ENCODE measurements at regions not wholly inside any gene's neighbourhood (a gene's known extent, or its start where the extent isn't known, plus 50 kb on each side); places are given as distances from the start of the nearest gene placed in this dataset.

DNA sequence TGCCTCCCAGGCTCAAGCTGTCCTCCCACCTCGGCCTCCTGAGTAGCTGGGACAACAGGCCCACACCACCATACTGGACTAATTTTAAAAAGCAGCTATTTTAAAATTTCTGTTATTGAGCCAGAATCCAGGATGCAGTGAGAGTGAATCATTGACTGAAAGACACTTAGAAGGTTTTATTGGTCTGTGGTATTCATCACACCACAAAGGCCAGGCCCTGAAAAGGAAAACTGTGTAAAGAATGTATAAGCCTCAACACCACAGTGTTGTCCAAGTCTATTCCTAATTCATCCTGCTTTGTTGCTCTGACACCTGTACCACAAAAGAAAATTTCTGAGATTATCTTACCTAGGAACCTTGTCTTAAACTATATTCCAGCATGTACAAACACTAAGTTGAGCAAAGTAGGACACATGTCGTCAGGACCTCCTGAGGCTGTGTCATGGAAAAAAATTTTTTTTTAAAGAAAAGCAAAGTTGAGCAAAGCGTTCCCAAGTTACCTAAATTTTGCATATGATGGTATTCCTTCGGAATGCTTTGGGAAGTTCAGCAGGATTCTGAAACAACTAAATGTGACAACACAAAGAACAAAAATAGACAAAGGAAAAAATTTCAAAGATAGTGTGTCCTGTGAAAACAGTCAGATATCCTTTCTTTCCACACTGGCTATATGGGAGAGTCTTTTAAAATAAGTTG is 129.6 kb upstream of the MKLN1 start:
- H3K36me3 ChIP-seq (ENCODE audit: control insufficient read depth in 2 of 2, extremely low read depth in 1 of 2, insufficient read depth in 2 of 2, low read length in 2 of 2), result no peaks in the 10 kb centered on the region

DNA sequence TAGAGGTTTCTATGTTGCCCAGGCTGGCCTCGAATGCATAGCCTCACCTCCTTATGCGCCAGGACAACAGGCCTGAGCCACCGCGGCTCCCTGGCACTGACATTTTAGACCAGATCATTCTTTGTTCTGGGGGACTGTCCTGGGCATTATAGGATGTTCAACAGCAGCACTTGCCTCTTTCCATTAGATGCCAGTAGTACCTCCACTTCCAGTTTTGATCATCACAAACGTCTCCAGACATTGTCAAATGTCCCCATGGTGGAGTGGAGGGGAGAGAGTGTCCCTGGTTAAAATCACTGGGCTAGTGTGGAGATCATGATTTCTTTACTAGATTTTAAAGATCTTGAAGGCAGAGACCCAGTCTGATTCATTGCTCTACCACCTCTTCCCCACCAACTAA is 125.2 kb upstream of the MKLN1 start:
- CTCF ChIA-PET, result no interaction called here
- BruUV-seq (replicated peaks), result no TSS peak

More for the DNA sequence above, 129.6 kb upstream of the MKLN1 start:
- CTCF ChIA-PET, result no interaction called here
- FAIRE-seq, result no peak
- H3K4me3 ChIP-seq (replicated peaks in 1 of 3; ENCODE audit: insufficient read depth in 1 of 3, low read depth in 1 of 3, low read length in 3 of 3), result no peak overlapping the region
- no peaks in the 10 kb centered on the region for H3K9me1 ChIP-seq (replicated peaks; ENCODE audit: control insufficient read depth, extremely low read depth, insufficient read depth, low read length)
- no peak for TF ChIP-seq POLR2AphosphoS5 (IDR thresholded peaks at IDR 0.05; ENCODE audit: insufficient read depth, low read depth, low read length)
- POLR2A ChIA-PET, result no interaction called here
- H4K20me1 ChIP-seq (replicated peaks; ENCODE audit: control insufficient read depth, extremely low read depth, insufficient read depth, low read length), result no peaks in the 10 kb centered on the region
- intact Hi-C loops (cut with micrococcal nuclease), result no loop called here
- H3K9me3 ChIP-seq (replicated peaks; ENCODE audit: control insufficient read depth, insufficient read depth, low read length), result no peaks in the 10 kb centered on the region
- no peak overlapping the region for H3K4me2 ChIP-seq (ENCODE audit: insufficient read depth, low read length)
- dilution Hi-C loops (cut with MboI; ENCODE audit: extremely low pct_ligation_motif_present, low sequenced_read_pairs), result no loop called here
- no peak overlapping the region for H2AFZ ChIP-seq (ENCODE audit: low read depth, low read length)
- no peaks in the 10 kb centered on the region for H3K79me2 ChIP-seq (ENCODE audit: control insufficient read depth, insufficient read depth, low read length)
- DNase-seq (ENCODE audit: low read depth, low spot score), result no peak
- no peak overlapping the region for H3K27ac ChIP-seq (ENCODE audit: insufficient read depth, low read depth, low read length)
- no TSS peak for BruUV-seq (replicated peaks)
- H3K4me1 ChIP-seq (ENCODE audit: control insufficient read depth, extremely low read depth, insufficient read depth, low read length), result no peaks in the 10 kb centered on the region
- peaks cover 0 to 3% of the 10 kb centered on the region in 2 experiments for H3K27me3 ChIP-seq (ENCODE audit: control insufficient read depth in 2 of 2, insufficient read depth in 2 of 2, low read length in 2 of 2)
- H3K9ac ChIP-seq (replicated peaks; ENCODE audit: extremely low read depth, insufficient read depth, low read length), result no peak overlapping the region

More for the DNA sequence above, 125.2 kb upstream of the MKLN1 start:
- no peak overlapping the region for H3K9ac ChIP-seq (replicated peaks; ENCODE audit: extremely low read depth, insufficient read depth, low read length)
- H3K27me3 ChIP-seq (ENCODE audit: control insufficient read depth in 2 of 2, insufficient read depth in 2 of 2, low read length in 2 of 2), result no peaks in the 10 kb centered on the region
- no peak for DNase-seq (ENCODE audit: low read depth, low spot score)
- H3K9me1 ChIP-seq (replicated peaks; ENCODE audit: control insufficient read depth, extremely low read depth, insufficient read depth, low read length), result no peaks in the 10 kb centered on the region
- POLR2A ChIA-PET, result no interaction called here
- no peak overlapping the region for H3K27ac ChIP-seq (ENCODE audit: insufficient read depth, low read depth, low read length)
- TF ChIP-seq FOS (IDR thresholded peaks at IDR 0.05; ENCODE audit: borderline replicate concordance, insufficient read depth, low read length), result no peak
- TF ChIP-seq, protein P1, sequence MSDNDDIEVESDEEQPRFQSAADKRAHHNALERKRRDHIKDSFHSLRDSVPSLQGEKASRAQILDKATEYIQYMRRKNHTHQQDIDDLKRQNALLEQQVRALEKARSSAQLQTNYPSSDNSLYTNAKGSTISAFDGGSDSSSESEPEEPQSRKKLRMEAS (IDR thresholded peaks at IDR 0.05; ENCODE audit: insufficient read depth, insufficient read length), result no peak
- no peaks in the 10 kb centered on the region for H3K4me1 ChIP-seq (ENCODE audit: control insufficient read depth, extremely low read depth, insufficient read depth, low read length)
- no peak overlapping the region for H2AFZ ChIP-seq (ENCODE audit: low read depth, low read length)
- dilution Hi-C loops (cut with MboI; ENCODE audit: extremely low pct_ligation_motif_present, low sequenced_read_pairs), result no loop called here
- no peaks in the 10 kb centered on the region for H3K79me2 ChIP-seq (ENCODE audit: control insufficient read depth, insufficient read depth, low read length)
- H3K4me3 ChIP-seq (replicated peaks in 1 of 3; ENCODE audit: insufficient read depth in 1 of 3, low read depth in 1 of 3, low read length in 3 of 3), result no peak overlapping the region
- no peak overlapping the region for H3K4me2 ChIP-seq (ENCODE audit: insufficient read depth, low read length)
- H3K36me3 ChIP-seq (ENCODE audit: control insufficient read depth in 2 of 2, extremely low read depth in 1 of 2, insufficient read depth in 2 of 2, low read length in 2 of 2), result no peaks in the 10 kb centered on the region
- no peaks in the 10 kb centered on the region for H3K9me3 ChIP-seq (replicated peaks; ENCODE audit: control insufficient read depth, insufficient read depth, low read length)
- FAIRE-seq, result no peak
- H4K20me1 ChIP-seq (replicated peaks; ENCODE audit: control insufficient read depth, extremely low read depth, insufficient read depth, low read length), result no peaks in the 10 kb centered on the region
- intact Hi-C loops (cut with micrococcal nuclease), result no loop called here
